ENCODE measurements at regions not wholly inside any gene's neighbourhood (a gene's known extent, or its start where the extent isn't known, plus 50 kb on each side); places are given as distances from the start of the nearest gene placed in this dataset.

GRCh38 chr5:97494465-97494864 is 311.4 kb upstream of the RIOK2 start:
- TF ChIP-seq SUZ12 (IDR thresholded peaks at IDR 0.05) (no peak), FOXA1 (IDR thresholded peaks at IDR 0.05) (no peak), FOXK2 (IDR thresholded peaks at IDR 0.05) (no peak), L3MBTL2 (conservative IDR thresholded peaks at IDR 0.05) (no peak), TARDBP (IDR thresholded peaks at IDR 0.05) (no peak), ARNT (IDR thresholded peaks at IDR 0.05) (no peak), LEF1 (IDR thresholded peaks at IDR 0.05; ENCODE audit: borderline replicate concordance) (no peak), FOXM1 (IDR thresholded peaks at IDR 0.05; ENCODE audit: borderline replicate concordance) (no peak), NFRKB (IDR thresholded peaks at IDR 0.05) (no peak), HDGF (IDR thresholded peaks at IDR 0.05; ENCODE audit: borderline replicate concordance) (no peak), ZNF384 (IDR thresholded peaks at IDR 0.05) (no peak), SP1 (IDR thresholded peaks at IDR 0.05) (no peak), ELF4 (IDR thresholded peaks at IDR 0.05) (no peak), CTBP1 (IDR thresholded peaks at IDR 0.05; ENCODE audit: borderline replicate concordance) (no peak)
- TF ChIP-seq, protein P1, sequence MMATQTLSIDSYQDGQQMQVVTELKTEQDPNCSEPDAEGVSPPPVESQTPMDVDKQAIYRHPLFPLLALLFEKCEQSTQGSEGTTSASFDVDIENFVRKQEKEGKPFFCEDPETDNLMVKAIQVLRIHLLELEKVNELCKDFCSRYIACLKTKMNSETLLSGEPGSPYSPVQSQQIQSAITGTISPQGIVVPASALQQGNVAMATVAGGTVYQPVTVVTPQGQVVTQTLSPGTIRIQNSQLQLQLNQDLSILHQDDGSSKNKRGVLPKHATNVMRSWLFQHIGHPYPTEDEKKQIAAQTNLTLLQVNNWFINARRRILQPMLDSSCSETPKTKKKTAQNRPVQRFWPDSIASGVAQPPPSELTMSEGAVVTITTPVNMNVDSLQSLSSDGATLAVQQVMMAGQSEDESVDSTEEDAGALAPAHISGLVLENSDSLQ (IDR thresholded peaks at IDR 0.05), result no peak
- no peak for DNase-seq (ENCODE audit: extremely low spot score)
- CTCF ChIA-PET, result no interaction called here
- POLR2A ChIA-PET, result no interaction called here

- no peak for DNase-seq (ENCODE audit: extremely low spot score)
- CTCF ChIA-PET, result no interaction called here
These were observed 312.3 kb upstream of the RIOK2 start for GRCh38 chr5:97495301-97495700.

DNA sequence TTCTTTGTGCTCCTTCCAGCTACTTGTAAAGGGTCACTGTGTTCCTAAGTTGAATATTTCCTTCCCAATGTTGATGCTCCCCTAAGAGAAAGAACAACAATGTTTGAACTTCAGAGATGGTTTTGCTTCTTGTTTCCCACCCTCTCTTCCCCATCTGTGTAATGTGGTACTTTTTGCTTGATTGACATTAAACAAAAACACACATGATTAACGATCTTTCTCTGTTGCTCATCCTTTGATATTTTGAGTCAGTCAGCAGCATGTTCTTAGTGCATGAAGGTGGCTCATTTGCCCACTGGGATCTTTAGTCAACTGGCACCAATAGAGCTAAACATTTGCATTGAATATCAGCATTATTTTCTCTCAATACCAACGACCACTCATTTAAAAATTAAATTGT is 313.0 kb upstream of the RIOK2 start:
- no peak for TF ChIP-seq FOXM1 (IDR thresholded peaks at IDR 0.05; ENCODE audit: borderline replicate concordance)
- no peak for TF ChIP-seq FOXA1 (IDR thresholded peaks at IDR 0.05)
- TF ChIP-seq ELF4 (IDR thresholded peaks at IDR 0.05), result no peak
- TF ChIP-seq BHLHE40 (IDR thresholded peaks at IDR 0.05; ENCODE audit: borderline replicate concordance), result no peak
- TF ChIP-seq LEF1 (IDR thresholded peaks at IDR 0.05; ENCODE audit: borderline replicate concordance), result no peak
- no peak for TF ChIP-seq CTBP1 (IDR thresholded peaks at IDR 0.05; ENCODE audit: borderline replicate concordance)
- CTCF ChIA-PET, result no interaction called here
- no peak for DNase-seq (ENCODE audit: extremely low spot score)
- POLR2A ChIA-PET, result no interaction called here

More at GRCh38 chr5:97495301-97495700, 312.3 kb upstream of the RIOK2 start:
- POLR2A ChIA-PET, result no interaction called here
- TF ChIP-seq FOXA1 (IDR thresholded peaks at IDR 0.05) (no peak), SUZ12 (IDR thresholded peaks at IDR 0.05) (no peak), SP1 (IDR thresholded peaks at IDR 0.05) (no peak), CTBP1 (IDR thresholded peaks at IDR 0.05; ENCODE audit: borderline replicate concordance) (no peak)

DNA sequence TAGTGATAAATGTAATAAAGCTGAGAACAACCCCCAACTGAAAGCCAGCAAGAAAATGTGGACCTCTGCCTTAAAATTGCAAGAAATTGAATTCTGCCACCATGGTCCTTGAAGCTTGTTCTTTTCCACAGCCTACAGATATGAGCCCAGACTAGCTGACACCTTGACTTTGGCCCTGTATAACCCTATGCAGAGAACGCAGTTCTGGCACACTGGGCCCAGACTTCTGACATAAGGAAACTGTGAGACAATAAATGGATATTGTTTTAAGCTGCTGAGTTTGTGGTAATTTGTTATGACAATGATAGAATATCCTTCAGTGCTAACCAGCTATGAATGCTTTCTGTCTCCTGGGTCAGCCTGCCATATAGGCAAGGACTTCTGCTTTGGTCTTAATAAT is 315.6 kb upstream of the RIOK2 start:
- DNase-seq (ENCODE audit: extremely low spot score), result no peak
- ChIA-PET POLR2A (no interaction called here), CTCF (interaction anchor here (0.7 kb wide), 1 partner anchor 35 kb away, joined by 3 read pairs; no protein-coding TSS in a partner anchor)
- TF ChIP-seq ZNF384 (IDR thresholded peaks at IDR 0.05) (no peak), CTBP1 (IDR thresholded peaks at IDR 0.05; ENCODE audit: borderline replicate concordance) (no peak), ARNT (IDR thresholded peaks at IDR 0.05) (no peak), FOXA1 (IDR thresholded peaks at IDR 0.05) (no peak), LEF1 (IDR thresholded peaks at IDR 0.05; ENCODE audit: borderline replicate concordance) (no peak), HDGF (IDR thresholded peaks at IDR 0.05; ENCODE audit: borderline replicate concordance) (no peak), FOXK2 (IDR thresholded peaks at IDR 0.05) (no peak), SUZ12 (IDR thresholded peaks at IDR 0.05) (no peak), FOXM1 (IDR thresholded peaks at IDR 0.05; ENCODE audit: borderline replicate concordance) (no peak), NFRKB (IDR thresholded peaks at IDR 0.05) (no peak), TARDBP (IDR thresholded peaks at IDR 0.05) (no peak), BHLHE40 (IDR thresholded peaks at IDR 0.05; ENCODE audit: borderline replicate concordance) (no peak), L3MBTL2 (conservative IDR thresholded peaks at IDR 0.05) (no peak), ELF4 (IDR thresholded peaks at IDR 0.05) (no peak), SP1 (IDR thresholded peaks at IDR 0.05) (no peak)
- TF ChIP-seq, protein P1 (IDR thresholded peaks at IDR 0.05), result no peak

DNA sequence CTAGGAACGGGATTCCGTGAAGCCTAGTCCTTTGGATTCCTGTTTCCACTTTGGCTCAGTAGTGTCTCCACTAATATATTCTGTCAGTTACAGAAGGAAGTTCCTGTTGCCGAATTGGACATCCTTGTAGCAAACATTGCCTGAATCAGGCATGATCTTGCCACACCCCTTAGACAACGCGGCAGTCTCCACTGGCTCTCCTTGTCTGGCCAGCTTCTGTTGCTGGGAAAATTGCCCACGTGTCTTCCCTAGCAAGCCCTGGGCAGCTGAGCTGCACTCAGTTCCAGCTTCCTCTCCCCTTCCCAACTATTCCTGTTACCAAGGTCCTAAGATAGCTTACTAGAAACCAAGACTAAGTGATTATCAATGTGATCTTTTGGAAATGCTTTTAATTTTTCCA is 316.6 kb upstream of the RIOK2 start:
- POLR2A ChIA-PET, result no interaction called here
- TF ChIP-seq LEF1 (IDR thresholded peaks at IDR 0.05; ENCODE audit: borderline replicate concordance), result no peak
- no peak for TF ChIP-seq NFRKB (IDR thresholded peaks at IDR 0.05)
- no peak for TF ChIP-seq SUZ12 (IDR thresholded peaks at IDR 0.05)
- no peak for TF ChIP-seq L3MBTL2 (conservative IDR thresholded peaks at IDR 0.05)
- TF ChIP-seq TARDBP (IDR thresholded peaks at IDR 0.05), result no peak
- TF ChIP-seq HDGF (IDR thresholded peaks at IDR 0.05; ENCODE audit: borderline replicate concordance), result no peak
- no peak for TF ChIP-seq ELF4 (IDR thresholded peaks at IDR 0.05)
- no peak for TF ChIP-seq BHLHE40 (IDR thresholded peaks at IDR 0.05; ENCODE audit: borderline replicate concordance)
- TF ChIP-seq, protein P1 (IDR thresholded peaks at IDR 0.05), result no peak
- TF ChIP-seq FOXA1 (IDR thresholded peaks at IDR 0.05), result no peak
- TF ChIP-seq ARNT (IDR thresholded peaks at IDR 0.05), result no peak
- no peak for TF ChIP-seq FOXM1 (IDR thresholded peaks at IDR 0.05; ENCODE audit: borderline replicate concordance)
- TF ChIP-seq FOXK2 (IDR thresholded peaks at IDR 0.05), result no peak
- no peak for TF ChIP-seq CTBP1 (IDR thresholded peaks at IDR 0.05; ENCODE audit: borderline replicate concordance)
- TF ChIP-seq ZNF384 (IDR thresholded peaks at IDR 0.05), result no peak
- no peak for TF ChIP-seq SP1 (IDR thresholded peaks at IDR 0.05)
- CTCF ChIA-PET, result no interaction called here
- no peak for DNase-seq (ENCODE audit: extremely low spot score)

DNA sequence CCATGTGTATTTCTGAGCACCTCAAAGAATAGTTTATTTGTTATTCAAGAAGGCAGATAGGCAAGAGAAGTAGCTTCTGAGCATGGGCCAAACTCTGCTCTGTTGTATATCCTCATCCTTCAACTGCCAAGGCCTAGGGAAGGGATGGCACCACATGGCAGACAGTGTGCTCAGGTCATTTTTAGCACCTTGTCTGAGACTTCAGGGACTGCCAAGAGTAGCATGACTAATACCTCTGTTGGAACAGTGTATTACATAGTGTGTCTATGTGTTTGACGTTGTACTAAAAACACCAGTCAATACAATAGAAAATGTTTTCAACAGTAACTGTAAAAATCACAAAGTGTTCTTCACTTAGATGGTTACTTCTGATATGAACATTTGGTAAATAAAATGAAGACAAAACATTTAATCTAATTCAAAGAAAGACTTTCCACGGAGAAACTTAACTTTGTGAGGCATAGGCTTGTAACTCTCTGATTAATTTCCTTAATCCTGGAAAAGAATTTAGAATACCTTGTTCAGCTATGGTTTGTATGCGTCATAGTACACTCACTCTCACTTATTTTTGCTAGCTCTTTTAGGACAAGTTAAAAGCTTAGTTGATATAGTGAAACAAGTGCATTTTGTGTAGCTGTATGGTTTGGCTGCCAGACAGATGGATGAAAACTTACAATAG is 318.4 kb upstream of the RIOK2 start:
- DNase-seq (ENCODE audit: extremely low spot score), result no peak
- ChIA-PET POLR2A (no interaction called here), CTCF (no interaction called here)
- no peak for TF ChIP-seq SP1 (IDR thresholded peaks at IDR 0.05)
- TF ChIP-seq FOXA1 (IDR thresholded peaks at IDR 0.05), result no peak
- TF ChIP-seq HDGF (IDR thresholded peaks at IDR 0.05; ENCODE audit: borderline replicate concordance), result no peak
- no peak for TF ChIP-seq FOXM1 (IDR thresholded peaks at IDR 0.05; ENCODE audit: borderline replicate concordance)
- no peak for TF ChIP-seq BHLHE40 (IDR thresholded peaks at IDR 0.05; ENCODE audit: borderline replicate concordance)
- TF ChIP-seq FOXK2 (IDR thresholded peaks at IDR 0.05), result no peak
- TF ChIP-seq NFRKB (IDR thresholded peaks at IDR 0.05), result no peak
- TF ChIP-seq ELF4 (IDR thresholded peaks at IDR 0.05), result no peak
- TF ChIP-seq ARNT (IDR thresholded peaks at IDR 0.05), result no peak
- no peak for TF ChIP-seq TARDBP (IDR thresholded peaks at IDR 0.05)
- no peak for TF ChIP-seq LEF1 (IDR thresholded peaks at IDR 0.05; ENCODE audit: borderline replicate concordance)
- TF ChIP-seq L3MBTL2 (conservative IDR thresholded peaks at IDR 0.05), result no peak
- no peak for TF ChIP-seq ZNF384 (IDR thresholded peaks at IDR 0.05)
- no peak for TF ChIP-seq SUZ12 (IDR thresholded peaks at IDR 0.05)
- no peak for TF ChIP-seq CTBP1 (IDR thresholded peaks at IDR 0.05; ENCODE audit: borderline replicate concordance)
- TF ChIP-seq, protein P1 (IDR thresholded peaks at IDR 0.05), result no peak
